ENCODE measurements at regions not wholly inside any gene's neighbourhood (a gene's known extent, or its start where the extent isn't known, plus 50 kb on each side); places are given as distances from the start of the nearest gene placed in this dataset.
"Not testable (repeated sequence)": the region's sequence is repeated elsewhere in the genome, so short reads cannot be mapped to it uniquely, and the experiment has no call there.

DNA sequence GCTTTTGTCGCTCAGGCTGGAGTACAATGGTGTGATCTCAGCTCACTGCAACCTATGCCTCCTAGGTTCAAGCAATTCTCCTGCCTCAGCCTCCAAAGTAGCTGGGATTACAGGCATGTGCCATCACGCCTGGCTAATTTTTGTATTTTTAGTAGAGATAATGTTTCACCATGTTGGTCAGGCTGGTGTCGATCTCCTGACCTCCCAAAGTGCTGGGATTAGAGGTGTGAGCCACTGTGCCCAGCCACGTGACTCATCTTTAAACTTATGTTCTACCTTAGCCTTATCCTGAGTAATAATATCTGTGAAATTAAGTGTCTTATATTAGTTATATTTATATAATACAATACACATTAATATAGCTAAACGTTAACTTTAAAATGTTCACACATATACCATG lies 101.2 kb upstream of the CADM1 start:
- DNase-seq (ENCODE audit: low read depth): not testable (repeated sequence)

DNA sequence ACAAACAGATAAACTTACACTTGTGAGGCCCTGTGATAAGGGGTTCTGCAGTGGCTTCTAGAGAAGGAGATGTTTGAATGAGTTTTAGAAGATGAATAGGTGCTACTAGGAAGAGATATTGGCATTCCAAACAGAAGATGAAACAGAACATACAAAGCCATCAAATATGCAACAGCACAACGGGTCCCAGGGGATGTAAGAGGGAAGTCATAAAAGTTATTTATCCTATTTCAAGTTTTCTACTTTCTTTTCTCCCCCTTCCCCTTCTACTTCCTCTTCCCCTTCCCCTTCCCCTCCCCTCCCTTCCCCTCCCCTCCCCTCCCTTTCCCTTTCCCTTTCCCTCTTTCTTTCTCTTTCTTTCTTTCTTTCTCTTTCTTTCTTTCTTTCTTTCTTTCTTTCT lies 94.9 kb upstream of the CADM1 start:
- no peak for DNase-seq (ENCODE audit: low read depth)

DNA sequence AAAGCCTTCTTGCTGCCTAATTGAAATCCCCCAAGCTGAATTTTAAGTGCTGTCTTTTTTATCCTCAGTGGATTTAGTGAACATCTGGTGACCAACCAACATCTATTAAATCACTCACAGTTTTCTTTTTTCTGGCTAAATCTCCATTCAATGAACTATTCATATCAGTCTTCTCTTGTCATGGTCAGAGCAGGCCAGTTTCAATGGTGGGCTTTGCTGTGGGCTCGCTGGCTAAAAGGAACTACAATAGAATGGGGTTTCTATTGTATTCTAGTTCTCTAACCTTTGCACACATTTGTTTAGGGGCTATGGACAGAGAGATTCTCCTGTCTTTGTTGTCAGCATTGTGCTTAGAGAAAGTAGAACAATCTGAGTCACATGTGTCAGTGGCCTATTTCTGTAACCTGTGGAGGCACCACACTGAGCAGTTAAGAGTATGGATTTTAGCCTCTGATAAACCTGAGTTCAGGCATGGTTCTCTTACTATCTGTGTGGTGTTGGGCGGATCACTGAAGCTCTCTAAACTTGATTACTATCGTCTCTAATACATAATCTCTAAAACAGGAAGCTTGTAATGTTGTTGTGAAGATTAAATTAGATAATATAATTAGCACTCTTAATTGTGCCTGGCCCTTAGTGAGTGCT lies 94.2 kb upstream of the CADM1 start:
- no peak for DNase-seq (ENCODE audit: low read depth)

DNA sequence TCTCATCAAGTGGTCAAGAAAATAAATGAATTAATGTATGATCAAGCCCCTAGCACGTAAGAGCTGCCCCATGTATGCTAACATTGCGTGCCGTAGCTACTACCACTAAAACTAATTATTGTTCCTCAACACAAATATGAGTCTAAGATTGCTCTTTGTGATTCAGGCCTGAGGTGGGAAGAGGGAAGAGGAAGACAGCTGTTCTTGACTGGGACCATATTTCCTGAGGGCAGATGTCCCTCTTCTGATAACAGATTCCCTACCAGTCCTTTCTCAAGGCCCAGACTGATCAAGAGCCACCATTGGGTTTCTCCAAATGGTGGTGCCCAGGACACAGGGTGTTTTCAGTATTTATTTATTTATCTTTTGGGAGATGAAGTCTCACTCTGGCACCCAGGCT lies 87.2 kb upstream of the CADM1 start:
- DNase-seq (ENCODE audit: low read depth): no peak

DNA sequence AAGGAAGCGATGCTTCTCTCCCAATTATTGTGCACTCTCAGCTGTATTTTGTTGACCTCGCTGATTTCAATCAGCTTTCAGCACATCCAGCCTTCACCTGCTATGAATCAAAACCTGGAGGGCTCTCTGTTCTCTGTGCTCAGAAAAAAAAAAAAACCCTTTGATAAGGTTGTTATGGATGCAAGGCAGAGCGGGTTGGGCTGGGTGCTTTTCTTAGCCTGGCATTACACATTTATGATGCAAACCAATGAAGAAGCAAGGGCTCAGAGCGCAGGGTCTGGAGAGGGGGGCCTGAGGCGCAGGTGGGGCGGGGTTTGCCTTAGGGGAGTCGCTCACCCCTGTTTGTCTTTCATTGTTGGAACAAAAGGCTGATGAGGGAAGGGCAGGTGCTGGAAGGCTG lies 86.0 kb upstream of the CADM1 start:
- DNase-seq (ENCODE audit: low read depth): no peak

DNA sequence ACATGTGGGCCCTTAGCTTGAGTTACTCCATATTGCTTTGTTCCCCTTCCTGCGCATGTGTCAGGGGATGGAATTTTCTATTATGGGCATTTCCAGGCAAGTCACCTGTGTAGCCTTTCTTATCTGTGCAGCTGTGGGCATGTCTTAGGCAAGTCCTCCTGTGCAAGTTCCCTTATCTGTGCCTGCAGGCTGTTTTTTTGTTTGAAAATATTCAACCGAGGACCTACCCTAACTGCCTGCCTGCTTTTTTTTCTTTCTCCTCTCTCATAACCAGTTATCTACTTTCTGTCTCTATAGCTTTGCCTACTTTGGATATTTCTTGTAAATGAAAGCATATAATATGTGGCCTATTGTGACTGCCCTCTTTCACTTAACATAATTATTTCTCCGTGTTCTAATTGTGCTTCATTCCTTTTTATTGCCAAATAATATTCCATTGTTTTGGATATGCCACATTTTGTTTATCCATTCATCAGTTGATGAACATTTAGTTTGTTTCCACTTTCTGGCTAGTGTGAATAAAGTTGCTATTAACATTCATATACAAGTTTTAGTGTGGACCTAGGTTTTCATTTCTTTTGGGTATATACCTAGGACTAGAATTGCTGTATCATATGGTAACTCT lies 83.6 kb upstream of the CADM1 start:
- no peak for DNase-seq (ENCODE audit: low read depth)

DNA sequence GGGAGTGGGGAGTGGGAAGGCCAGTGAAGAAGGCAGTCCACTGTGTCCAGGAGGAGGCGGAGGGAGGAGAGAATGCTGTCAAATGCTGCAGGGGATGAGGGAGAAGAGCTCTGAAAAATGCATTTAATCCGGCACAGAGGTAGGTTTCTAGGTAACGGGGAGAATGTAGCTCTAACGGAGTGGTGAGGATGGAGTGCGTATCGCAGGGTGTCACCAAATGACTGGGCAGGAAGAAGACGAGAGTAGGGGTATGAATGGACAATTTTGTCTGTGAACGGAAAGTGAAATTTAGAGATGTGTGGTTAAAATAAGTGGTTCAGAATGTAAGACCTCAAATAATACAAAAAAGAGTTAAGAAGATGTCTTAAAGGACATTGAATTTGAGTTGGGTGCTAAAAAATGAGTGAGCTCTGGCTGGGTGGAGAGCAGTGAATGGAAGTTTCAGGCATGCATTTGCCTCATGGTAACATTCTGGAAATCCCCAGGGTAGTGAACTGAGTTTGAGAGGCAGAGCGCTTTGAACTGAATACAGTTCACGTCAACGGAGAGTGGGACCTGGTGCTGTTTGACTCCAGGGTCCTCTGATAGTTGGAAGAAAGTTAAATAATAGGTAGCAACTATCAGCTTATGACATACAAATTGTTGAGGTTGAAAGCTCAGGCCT lies 81.3 kb upstream of the CADM1 start:
- no peak for DNase-seq (ENCODE audit: low read depth)

DNA sequence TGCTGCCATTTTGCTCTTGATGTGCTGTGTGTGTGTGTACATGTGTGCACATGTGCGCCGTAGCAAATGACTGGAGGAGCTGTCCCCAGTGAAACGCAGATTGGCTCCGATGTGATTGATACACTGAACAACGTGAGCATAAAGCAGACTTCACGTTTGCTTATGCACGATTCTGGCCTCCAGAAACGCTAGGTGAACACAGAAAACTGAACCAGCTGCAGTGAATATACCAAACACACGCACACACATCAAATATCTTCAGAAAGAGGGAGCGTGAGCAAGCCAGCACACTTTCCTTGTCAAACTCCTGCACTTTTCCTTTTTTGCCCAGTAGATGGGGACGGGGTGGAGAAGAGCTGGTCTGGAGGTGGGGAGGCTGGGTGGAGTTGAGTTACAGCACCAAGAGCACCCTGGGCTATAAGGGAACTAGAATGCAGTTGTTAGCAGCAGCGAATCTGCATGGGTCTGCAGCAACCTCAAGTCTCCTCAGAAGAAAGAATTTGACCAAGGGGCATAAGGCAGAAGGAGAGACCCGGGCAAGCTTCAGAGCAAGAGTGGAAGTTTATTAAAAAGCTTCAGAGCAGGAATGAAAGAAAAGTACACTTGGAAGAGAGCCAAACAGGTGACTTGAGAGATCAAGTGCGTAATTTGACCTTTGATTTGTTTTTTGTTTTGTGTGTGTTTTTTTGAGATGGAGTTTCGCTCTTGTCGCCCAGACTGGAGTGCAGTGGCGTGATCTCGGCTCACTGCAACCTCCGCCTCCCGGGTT lies 77.8 kb upstream of the CADM1 start:
- no peak for DNase-seq (ENCODE audit: low read depth)

DNA sequence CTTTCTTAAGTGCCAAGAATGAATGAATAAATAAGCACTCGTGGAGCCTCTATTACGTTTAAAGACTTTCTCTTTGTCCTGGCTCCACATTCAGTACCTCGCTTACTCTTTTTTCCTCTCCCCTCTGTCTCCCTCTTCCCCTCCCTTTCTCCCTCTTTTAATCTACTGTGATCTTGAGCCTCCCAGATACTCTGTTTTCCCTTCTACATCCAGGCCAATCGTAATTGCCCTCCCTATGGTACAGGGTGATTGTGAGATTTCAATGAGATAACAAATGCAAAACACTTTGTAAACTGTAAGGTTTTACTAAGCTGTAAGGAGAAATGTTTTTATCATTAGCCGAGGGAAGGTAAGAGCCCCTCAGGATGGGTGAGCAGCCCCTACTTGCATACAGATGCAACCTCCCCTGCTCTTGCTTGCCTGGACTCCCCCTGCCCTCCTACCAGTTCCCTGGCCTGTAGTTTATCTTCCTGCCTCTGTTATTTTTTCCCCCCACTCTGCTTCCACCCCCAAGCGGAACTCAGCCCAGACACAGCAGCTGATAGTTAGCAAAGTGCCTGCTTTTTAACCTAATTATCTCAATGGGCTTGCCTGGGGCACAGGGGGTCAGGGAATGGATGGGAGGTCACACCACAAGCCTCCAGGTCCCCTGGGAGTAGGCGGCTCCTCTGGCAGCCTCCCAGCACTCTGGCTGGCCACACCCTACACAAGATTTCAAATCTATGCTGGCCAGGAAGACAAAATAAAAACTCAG lies 76.9 kb upstream of the CADM1 start:
- no peak for DNase-seq (ENCODE audit: low read depth)

DNA sequence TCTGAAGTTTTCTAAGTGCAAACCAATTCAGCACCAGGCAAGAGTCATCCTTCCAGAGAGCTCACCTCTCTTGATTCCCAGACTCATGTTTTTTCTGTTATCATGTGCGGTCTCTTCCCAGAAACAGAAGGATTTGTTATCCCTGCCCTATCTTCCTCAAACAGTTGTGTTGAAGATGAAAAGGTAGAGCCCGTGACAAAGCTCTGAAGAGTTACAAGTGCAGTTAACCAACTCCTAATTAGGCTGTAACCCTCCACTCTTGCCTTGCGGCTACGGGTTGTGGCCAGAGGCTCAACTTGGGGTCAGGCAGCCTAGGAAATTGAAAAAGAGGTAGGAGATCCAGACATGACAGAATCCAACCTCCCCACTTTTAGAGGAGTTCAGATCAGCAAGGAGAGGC lies 76.2 kb upstream of the CADM1 start:
- DNase-seq (ENCODE audit: low read depth): no peak

DNA sequence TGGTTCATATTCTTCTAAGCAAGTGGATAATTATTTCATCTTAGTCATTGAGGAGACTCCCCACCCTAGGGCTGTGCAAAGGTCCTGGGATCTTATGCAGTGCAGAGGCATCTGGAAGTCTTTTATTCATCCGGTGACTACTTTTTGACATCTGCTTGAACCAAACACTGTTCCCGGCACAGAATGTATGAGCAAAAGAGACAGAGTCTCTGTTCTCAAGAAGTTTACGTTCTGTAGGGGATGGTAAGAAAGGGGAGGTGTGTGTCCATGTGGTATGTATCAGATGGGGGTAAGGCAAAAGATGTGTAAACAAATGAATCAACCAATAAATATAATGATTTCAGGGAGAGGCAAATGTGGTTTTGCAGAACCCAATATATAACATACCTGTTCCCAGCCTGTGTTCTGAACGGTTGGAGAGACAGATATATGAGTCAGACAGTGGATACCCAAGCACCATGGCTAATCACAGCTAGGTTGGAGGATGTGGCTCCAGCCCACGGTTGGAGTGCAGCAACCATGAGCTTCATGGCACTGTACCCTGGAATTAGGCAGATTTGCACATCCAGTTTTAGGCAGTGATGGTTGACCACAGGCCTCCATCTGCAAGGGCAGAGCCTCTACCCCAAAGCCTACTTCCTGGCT lies 75.1 kb upstream of the CADM1 start:
- no peak for DNase-seq (ENCODE audit: low read depth)

DNA sequence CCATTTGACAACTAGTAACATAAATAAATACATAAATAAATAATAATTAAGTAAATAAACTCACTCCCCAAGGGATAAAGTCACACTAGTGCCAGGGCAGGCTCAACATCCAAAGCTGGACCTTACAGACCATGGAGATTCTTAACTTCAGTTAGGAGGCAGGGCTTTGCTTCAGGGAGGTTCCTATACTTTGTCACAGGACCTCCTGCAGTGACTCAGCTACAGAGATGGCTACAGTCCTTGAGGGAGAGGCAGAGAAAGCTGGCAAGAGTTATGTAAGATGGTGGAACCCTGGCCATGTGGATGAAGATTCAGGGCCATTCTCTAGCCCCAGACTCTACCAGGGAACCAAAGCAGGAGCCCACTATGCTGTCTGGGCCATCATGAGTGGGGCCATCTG lies 74.1 kb upstream of the CADM1 start:
- DNase-seq (ENCODE audit: low read depth): no peak

DNA sequence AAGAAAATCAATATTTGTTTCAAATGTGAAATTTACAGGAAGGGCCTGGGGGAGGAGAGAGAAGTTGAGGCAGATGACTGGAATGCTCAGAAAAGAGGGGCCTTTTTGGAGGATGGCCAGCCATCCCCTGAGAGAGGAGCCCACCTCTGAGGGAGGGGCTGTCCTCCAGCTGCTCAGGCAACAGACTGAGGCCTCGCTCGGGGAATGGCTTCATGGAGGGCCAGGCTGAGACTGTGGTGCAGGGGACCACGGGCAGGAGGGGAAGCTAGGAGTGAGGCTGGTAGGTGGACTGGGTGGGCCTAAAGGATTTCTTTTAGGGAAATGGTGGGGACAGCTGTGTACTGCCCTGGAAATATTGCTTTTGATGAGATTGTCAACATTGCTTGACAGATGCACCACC lies 73.5 kb upstream of the CADM1 start:
- DNase-seq (ENCODE audit: low read depth): no peak

DNA sequence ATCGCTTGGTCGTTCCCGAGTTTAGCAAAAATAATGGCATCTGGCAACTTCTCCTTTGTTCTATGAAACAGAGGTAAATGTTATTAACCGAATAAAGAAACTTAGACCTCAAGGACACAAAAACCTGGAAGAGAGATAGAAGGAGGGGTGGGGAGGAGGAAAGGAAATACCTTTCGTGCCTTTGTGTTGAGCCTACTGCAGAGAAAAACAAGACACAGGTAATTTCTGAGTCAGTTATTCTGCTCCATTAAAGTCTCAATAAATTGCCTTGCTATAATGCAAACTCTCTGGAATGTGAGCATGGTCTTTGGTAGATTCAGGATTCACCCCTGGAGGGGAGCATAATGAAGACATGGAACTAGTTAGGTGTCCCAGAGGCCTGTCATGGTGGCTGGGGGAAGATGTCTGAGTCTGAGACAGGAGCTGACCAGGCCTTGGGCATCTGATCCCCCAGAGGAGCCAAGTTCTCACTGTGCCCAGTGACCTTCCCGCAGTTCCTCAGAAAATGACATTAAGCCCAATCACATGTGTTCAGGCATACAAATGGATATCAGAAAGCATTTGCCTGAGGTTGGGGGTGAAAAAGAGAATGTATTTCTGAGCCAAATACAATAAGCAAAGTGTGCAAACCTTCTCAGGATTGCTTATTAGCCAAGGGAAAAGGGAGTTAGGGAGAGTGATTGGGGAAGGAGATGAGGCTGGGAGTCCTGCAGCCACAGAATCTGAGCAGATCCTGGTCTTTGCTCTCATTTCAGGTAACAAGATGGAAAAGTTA lies 72.6 kb upstream of the CADM1 start:
- no peak for DNase-seq (ENCODE audit: low read depth)

DNA sequence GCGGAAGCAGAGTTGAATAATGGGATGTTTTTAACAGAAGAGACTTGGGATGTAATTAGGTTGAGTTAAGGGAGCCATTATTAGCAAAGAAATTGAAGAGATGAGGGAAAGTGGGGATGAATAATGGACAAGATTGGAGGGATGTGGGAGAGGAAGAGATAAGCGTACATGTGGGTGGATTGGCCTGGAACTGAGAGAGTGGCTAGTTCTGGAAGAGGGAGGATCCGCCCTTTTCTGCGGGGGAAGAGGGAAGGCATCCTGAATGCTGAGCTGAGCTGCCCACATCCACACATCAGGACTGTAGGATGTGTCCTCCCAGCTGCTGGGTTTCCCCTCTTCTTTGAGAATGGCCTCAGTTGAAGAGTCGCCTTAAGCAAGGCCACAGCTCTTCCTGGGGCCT lies 68.3 kb upstream of the CADM1 start:
- no peak for DNase-seq (ENCODE audit: low read depth)

DNA sequence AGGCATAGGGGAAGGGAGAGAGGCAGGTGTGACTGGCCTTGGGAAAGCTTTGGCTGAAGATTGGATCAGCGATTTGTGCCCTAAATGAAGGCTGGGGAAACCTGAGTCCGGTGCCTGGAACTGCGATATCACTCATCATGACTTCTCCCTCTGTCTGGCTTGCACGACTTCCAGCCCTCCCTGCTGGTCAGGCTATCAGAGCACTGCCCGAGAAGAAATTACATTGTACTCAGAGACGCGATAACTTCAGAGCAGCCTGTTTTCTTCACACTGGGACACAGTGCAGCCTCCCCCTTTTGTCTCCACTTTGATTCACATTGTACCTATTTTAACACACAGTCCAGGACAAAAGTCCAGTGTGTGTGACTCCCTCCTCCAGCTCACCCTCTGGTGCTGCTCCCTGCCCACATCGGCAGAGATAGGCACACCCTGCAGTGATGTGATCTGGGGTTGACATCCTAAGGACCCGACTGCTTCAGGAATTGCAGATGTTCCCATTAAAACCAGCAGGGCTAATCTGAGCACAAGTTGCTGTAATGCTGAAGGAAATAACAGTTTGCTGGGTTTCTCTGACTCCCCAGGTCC lies 62.1 kb upstream of the CADM1 start:
- DNase-seq (ENCODE audit: low read depth): no peak

DNA sequence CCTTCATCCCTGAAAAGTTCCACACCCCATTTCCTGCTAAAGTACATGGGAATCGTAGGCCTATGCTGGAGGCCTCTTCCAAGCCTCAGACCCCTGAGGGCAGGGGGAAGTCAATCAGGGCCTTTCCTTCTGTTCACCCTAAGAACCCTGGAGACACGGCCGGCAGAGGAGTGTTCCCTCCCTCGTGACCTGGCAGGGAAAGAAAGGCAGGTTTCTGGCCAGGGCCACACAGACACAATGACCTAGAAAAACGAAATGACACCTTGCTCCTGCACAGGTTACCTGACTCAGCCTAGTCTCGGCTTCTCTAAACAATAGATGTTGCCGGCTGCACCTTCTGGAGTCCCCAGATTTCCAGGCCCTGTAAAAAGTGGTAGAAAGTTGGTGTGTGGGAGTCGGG lies 60.6 kb upstream of the CADM1 start:
- DNase-seq (ENCODE audit: low read depth): no peak

DNA sequence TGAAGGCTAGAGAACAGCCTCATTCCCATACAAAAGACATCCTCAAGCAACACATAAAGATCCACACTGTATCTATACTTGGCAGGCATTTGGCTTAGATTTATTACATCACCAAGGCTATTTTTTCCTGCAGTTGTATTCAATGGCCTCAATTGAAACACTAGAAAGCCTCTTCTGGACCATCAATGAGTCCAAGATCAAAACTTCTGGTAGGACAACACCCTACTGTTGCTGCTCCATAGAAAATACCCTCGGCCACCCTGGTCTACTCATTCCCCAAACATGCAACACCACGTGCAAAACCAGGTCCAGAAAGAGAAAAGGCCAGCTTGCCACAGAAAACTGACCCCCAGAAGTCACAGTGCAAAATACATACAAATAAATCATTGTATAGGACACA lies 56.9 kb upstream of the CADM1 start:
- DNase-seq (ENCODE audit: low read depth): no peak

DNA sequence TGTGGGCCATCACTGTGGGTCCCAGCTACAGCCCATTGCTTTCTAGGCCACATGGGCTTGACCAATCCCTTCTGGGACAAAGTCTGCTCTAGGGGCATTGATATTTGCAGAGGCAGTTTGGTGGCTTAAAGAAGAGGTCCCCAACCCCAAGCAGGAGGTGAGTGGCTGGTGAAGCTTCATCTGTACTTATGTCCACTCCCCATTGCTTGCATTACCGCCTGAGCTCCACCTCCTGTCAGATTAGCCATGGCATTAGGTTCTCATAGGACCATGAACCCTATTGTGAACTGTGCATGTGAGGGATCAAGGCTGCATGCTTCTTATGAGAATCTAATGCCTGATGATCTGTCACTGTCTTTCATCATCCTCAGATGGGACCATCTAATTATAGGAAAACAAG lies 54.4 kb upstream of the CADM1 start:
- DNase-seq (ENCODE audit: low read depth): no peak

DNA sequence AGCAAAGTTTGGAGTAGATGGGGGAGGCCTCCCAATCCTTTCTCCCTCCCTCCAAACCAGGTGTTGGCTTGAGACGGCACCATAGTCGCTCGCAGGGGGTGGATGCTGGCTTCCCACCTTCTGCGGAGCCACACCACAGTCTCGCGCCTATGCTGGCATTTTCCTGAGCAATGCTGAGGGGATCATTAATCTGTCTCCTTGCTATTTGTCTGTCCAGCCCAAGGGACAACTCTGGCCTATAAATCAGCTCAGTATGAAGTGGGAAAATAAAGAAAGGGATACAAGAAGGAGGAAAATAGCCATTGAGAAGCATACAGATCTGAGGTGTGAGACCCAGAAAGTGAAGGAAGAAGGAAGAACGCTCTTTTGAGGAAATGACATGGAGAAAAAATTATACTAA lies 53.5 kb upstream of the CADM1 start:
- DNase-seq (ENCODE audit: low read depth): no peak

DNA sequence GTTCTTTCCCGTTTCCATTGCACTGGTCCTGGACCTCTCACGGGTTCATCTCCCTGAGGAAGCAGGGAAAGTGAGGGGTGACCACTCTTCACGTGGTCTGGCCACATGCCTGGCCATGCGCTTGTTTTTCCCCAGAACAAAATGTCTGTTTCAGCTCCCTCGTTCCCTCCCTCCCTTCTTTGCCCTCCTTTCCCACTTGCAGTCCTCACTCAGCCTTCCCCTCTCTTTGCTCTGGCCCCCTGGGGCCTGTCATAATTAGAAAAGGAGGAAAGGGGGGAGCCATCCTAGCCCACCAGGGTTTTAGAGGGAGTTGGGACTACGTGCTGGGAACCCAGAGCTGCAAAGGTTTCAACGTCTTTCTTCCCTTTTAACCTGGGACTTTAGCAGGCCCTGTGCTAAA lies 52.8 kb upstream of the CADM1 start:
- no peak for DNase-seq (ENCODE audit: low read depth)
